Astrocyte (in vitro differentiated cells and primary cell): ENCODE measurements at regions not wholly inside any gene's neighbourhood (a gene's known extent, or its start where the extent isn't known, plus 50 kb on each side); places are given as distances from the start of the nearest gene placed in this dataset.
"Not testable (repeated sequence)": the region's sequence is repeated elsewhere in the genome, so short reads cannot be mapped to it uniquely, and the experiment has no call there.

ENCODE experiments used
- EZH2 ChIP-seq: IDR thresholded peaks from 2 replicates; pipeline ENCODE4 v1.6.1; 2012; ENCODE audit warnings: mild to moderate bottlenecking, low read length, inconsistent platforms; ENCODE audit not compliant: insufficient read depth
- TF ChIP-seq, protein P1 (sequence below): IDR thresholded peaks from 2 replicates; pipeline ENCODE4 v1.5.1; 2011; ENCODE audit warnings: low read depth, mild to moderate bottlenecking, inconsistent platforms, low read length, moderate library complexity; ENCODE audit not compliant: insufficient read depth

DNA sequence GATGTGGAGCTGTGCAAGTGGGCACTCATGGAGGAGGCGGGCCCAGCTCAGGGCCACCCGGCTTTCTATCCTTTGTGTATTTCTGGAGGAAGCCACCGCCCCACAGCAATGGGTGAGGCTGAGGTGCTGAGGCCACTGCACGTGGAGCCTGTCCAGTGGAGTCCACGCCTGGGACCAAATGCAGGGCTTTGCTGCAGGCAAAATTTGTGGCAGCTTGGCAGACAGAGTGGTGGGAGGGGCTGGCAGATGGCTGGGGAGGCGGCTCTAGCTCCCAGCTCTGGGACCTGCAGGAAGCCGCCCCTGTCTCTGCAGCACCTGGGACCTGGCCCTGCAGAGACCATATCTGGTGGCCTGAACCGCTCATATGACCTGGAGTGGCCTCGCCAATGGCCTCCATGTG is 307.3 kb downstream of the CCDC74A start:
- TF ChIP-seq EZH2 = not testable (repeated sequence)
- TF ChIP-seq, protein P1, sequence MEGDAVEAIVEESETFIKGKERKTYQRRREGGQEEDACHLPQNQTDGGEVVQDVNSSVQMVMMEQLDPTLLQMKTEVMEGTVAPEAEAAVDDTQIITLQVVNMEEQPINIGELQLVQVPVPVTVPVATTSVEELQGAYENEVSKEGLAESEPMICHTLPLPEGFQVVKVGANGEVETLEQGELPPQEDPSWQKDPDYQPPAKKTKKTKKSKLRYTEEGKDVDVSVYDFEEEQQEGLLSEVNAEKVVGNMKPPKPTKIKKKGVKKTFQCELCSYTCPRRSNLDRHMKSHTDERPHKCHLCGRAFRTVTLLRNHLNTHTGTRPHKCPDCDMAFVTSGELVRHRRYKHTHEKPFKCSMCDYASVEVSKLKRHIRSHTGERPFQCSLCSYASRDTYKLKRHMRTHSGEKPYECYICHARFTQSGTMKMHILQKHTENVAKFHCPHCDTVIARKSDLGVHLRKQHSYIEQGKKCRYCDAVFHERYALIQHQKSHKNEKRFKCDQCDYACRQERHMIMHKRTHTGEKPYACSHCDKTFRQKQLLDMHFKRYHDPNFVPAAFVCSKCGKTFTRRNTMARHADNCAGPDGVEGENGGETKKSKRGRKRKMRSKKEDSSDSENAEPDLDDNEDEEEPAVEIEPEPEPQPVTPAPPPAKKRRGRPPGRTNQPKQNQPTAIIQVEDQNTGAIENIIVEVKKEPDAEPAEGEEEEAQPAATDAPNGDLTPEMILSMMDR = not testable (repeated sequence)
